Stromal cell of bone marrow (primary cell): ENCODE measurements at regions not wholly inside any gene's neighbourhood (a gene's known extent, or its start where the extent isn't known, plus 50 kb on each side); places are given as distances from the start of the nearest gene placed in this dataset.
"Not testable (repeated sequence)": the region's sequence is repeated elsewhere in the genome, so short reads cannot be mapped to it uniquely, and the experiment has no call there.

ENCODE experiments used
- DNase-seq: peaks from one replicate; pipeline ENCODE4 v3.0.0-alpha.2; 2012; ENCODE audit warnings: low read depth

- no peak for DNase-seq
These were observed 88.8 kb downstream of the PRL start for GRCh38 chr6:22208026-22208425.

- DNase-seq = no peak
These were observed 82.5 kb downstream of the PRL start for GRCh38 chr6:22214314-22214713.

GRCh38 chr6:22215474-22215873 lies 81.4 kb downstream of the PRL start:
- DNase-seq = not testable (repeated sequence)

DNA sequence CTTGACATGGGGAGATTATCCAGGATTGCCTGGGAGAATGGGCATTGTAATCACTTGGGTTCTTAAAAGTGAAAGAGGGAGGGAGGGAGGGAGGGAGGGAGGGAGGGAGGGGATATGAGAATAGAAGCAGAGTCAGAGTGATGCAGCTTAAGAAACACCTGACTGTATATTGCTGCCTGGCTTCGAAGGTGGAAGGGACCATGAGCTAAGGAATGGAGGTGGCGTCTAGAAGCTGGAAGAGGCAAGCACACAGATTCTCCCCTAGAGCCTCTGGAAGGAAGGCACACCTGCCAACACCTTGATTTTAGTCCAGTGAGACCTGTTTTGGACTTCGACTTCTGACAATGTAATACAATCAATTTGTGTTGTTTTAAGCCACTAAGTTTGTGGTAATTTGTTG lies 78.4 kb downstream of the PRL start:
- DNase-seq = no peak

GRCh38 chr6:22219925-22220324 lies 76.9 kb downstream of the PRL start:
- no peak for DNase-seq

GRCh38 chr6:22221211-22221610 lies 75.6 kb downstream of the PRL start:
- no peak for DNase-seq

DNA sequence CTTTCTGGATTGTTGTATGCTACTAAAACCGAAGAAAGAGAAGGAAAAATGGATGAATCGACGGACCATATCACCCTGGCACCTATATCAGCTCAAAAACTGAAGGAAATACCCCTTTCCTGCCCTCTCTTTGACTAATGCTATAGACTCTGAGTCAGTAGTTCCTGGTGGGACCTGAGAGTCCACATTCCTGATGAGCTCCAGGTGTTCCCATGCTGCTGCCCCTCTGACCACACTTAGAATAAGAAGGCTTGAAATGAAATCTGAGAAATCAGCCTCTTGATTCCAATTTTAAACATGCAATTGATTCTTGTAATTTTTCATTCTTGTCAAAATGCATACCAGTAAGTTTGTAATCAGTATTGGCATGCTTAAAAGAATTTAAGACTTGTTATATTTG lies 75.2 kb downstream of the PRL start:
- no peak for DNase-seq

DNA sequence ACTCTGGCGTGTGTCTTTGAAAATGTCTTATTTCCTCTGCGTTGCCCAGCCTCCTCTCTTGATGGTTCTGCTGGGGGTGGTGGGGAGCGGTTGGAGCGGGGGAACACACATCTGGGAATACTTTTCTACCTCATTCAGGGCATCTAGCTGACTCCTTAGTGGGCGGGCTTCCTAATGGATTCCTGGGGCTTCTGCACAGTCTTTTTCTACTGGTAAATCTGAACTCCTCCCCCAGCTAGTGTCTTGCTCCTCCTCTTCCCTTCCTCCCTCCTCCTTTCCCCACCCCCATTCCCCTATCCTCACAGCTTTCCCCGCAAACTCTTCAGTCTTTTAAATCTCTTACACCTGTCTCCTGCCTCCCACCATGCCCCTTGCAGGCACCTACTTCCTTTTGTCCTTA lies 74.4 kb downstream of the PRL start:
- DNase-seq = no peak

DNA sequence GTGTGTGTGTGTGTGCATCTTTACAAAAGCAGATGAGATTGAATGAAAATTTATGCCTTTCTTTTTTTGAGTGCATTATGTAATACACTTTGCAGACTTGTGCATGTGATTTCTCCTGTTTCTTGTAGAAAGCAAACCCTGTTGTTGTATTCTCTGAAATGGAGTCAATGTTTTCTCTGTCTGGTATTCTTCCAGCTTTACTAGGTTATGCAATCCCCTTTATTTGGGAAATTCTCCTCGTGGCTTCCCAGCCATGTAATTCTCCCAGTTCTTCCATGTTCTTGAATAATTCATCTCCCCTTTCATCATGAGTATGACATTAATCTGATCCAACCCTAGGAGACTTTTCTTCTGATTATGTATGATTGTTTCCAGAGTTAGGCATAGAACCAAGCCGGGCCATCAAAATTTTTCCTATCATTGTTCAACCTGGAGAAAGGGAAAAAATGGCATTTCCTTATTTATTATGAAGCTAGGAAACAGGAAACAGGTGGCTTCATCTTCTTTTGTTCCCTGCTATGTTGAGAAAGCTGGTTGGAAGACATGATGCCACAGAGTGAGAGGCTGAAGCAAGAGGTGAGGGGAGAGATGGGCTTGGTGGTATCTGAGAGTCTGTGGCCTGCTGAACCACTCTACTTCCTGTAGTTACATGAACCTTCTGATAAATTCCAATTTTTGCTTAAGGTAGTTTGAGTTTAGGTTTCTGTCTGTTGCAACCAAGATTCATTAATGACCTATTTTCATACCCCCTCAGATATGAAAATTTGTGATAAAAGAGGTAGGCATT lies 68.8 kb downstream of the PRL start:
- no peak for DNase-seq

DNA sequence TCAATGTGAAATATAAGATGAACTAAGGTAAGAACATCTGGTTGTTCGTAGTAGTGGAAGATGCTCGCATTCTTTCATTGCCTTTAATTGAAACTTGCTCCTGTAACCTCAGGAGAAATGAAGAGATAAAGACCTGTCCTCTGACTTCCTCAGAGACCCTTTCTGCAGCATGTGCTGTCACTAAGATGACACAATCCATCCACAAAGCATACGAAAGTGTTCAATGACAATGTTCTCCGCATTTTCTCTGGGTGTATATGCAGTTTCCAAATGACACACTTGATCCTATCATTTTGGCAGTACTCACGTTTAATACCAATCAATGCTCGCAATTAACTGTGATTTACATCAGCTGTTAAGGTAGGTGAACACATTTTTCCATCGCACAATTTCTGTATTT lies 65.8 kb downstream of the PRL start:
- DNase-seq = no peak

- no peak for DNase-seq
These were observed 65.2 kb downstream of the PRL start for GRCh38 chr6:22231616-22232015.

- peak; percentile 84 for DNase-seq
These were observed 60.0 kb downstream of the PRL start for GRCh38 chr6:22236626-22237414.
